ENCODE measurements at regions not wholly inside any gene's neighbourhood (a gene's known extent, or its start where the extent isn't known, plus 50 kb on each side); places are given as distances from the start of the nearest gene placed in this dataset.

DNA sequence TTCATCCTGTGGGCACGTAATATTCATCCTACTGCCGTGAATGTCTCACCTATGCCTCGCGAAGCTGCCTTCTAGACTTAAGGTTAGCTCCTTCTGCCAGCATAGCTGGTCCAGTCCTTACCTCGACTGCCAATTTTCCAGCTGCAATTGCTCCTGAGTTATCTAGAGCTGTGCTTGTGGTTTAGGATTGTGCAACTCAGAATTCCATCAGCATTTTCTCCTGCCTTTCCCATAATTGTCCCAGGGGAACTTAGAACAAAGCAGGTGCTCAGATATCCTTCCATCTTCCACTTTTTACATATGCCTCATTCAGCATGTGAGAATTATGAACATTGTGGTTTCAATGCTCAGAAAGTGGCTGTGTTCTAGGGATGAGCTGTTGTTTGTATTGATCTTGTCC lies 131.4 kb upstream of the ADGRL3 start:
- no peaks in the 10 kb centered on the region for H3K4me1 ChIP-seq (ENCODE audit: control insufficient read depth, insufficient read depth, low read length)
- BruUV-seq (replicated peaks), result no TSS peak
- no peaks in the 10 kb centered on the region for H3K9me3 ChIP-seq (replicated peaks; ENCODE audit: control insufficient read depth, insufficient read depth, low read length)
- no peak for DNase-seq (ENCODE audit: low read depth, low spot score)
- H3K4me3 ChIP-seq, result no peak overlapping the region
- no peak overlapping the region for H3K27ac ChIP-seq (ENCODE audit: control insufficient read depth, insufficient read depth)
- H3K9ac ChIP-seq (ENCODE audit: control insufficient read depth, insufficient read depth, low read length), result no peak overlapping the region
- CTCF ChIA-PET, result no interaction called here
- POLR2A ChIA-PET, result no interaction called here
- FAIRE-seq, result no peak
- WGBS (ENCODE audit: insufficient coverage, insufficient replicate concordance, low lambda C conversion rate, missing lambda C conversion rate), result 39% methylated on average over 5 of the region's 5 CpGs
- TF ChIP-seq SIX5 (IDR thresholded peaks at IDR 0.05; ENCODE audit: low read depth, low read length, severe bottlenecking), result no peak
- TF ChIP-seq RAD21 (IDR thresholded peaks at IDR 0.05; ENCODE audit: insufficient read depth, low read depth, low read length), result no peak
- TF ChIP-seq HDAC6 (IDR thresholded peaks at IDR 0.05; ENCODE audit: unreplicated experiment), result no peak
- TF ChIP-seq, protein P1, sequence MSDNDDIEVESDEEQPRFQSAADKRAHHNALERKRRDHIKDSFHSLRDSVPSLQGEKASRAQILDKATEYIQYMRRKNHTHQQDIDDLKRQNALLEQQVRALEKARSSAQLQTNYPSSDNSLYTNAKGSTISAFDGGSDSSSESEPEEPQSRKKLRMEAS (IDR thresholded peaks at IDR 0.05; ENCODE audit: low read depth, low read length), result no peak
- TF ChIP-seq RAD51 (IDR thresholded peaks at IDR 0.05), result no peak
- TF ChIP-seq MYC (IDR thresholded peaks at IDR 0.05; ENCODE audit: insufficient read depth, insufficient read length, insufficient replicate concordance, low read length, severe bottlenecking), result no peak
- TF ChIP-seq, protein P2, sequence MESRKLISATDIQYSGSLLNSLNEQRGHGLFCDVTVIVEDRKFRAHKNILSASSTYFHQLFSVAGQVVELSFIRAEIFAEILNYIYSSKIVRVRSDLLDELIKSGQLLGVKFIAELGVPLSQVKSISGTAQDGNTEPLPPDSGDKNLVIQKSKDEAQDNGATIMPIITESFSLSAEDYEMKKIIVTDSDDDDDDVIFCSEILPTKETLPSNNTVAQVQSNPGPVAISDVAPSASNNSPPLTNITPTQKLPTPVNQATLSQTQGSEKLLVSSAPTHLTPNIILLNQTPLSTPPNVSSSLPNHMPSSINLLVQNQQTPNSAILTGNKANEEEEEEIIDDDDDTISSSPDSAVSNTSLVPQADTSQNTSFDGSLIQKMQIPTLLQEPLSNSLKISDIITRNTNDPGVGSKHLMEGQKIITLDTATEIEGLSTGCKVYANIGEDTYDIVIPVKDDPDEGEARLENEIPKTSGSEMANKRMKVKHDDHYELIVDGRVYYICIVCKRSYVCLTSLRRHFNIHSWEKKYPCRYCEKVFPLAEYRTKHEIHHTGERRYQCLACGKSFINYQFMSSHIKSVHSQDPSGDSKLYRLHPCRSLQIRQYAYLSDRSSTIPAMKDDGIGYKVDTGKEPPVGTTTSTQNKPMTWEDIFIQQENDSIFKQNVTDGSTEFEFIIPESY (IDR thresholded peaks at IDR 0.05), result no peak
- TF ChIP-seq MXI1 (IDR thresholded peaks at IDR 0.05; ENCODE audit: low read depth, low read length), result no peak
- no peak for TF ChIP-seq MEF2A (IDR thresholded peaks at IDR 0.05; ENCODE audit: insufficient read depth, low read depth, low read length)
- TF ChIP-seq ZNF217 (IDR thresholded peaks at IDR 0.05), result no peak
- TF ChIP-seq BCL11A (IDR thresholded peaks at IDR 0.05; ENCODE audit: low read depth, low read length), result no peak
- TF ChIP-seq, protein P3, sequence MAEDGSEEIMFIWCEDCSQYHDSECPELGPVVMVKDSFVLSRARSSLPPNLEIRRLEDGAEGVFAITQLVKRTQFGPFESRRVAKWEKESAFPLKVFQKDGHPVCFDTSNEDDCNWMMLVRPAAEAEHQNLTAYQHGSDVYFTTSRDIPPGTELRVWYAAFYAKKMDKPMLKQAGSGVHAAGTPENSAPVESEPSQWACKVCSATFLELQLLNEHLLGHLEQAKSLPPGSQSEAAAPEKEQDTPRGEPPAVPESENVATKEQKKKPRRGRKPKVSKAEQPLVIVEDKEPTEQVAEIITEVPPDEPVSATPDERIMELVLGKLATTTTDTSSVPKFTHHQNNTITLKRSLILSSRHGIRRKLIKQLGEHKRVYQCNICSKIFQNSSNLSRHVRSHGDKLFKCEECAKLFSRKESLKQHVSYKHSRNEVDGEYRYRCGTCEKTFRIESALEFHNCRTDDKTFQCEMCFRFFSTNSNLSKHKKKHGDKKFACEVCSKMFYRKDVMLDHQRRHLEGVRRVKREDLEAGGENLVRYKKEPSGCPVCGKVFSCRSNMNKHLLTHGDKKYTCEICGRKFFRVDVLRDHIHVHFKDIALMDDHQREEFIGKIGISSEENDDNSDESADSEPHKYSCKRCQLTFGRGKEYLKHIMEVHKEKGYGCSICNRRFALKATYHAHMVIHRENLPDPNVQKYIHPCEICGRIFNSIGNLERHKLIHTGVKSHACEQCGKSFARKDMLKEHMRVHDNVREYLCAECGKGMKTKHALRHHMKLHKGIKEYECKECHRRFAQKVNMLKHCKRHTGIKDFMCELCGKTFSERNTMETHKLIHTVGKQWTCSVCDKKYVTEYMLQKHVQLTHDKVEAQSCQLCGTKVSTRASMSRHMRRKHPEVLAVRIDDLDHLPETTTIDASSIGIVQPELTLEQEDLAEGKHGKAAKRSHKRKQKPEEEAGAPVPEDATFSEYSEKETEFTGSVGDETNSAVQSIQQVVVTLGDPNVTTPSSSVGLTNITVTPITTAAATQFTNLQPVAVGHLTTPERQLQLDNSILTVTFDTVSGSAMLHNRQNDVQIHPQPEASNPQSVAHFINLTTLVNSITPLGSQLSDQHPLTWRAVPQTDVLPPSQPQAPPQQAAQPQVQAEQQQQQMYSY (CRISPR knock-in tag; IDR thresholded peaks at IDR 0.05), result no peak
- no peak for TF ChIP-seq IKZF1 (conservative IDR thresholded peaks at IDR 0.05)
- TF ChIP-seq EED (IDR thresholded peaks at IDR 0.05; ENCODE audit: low read depth), result no peak
- TF ChIP-seq ZZZ3 (IDR thresholded peaks at IDR 0.05; ENCODE audit: control insufficient read depth, insufficient read length, low read depth), result no peak
- TF ChIP-seq TBL1XR1 (IDR thresholded peaks at IDR 0.05; ENCODE audit: low read depth, low read length), result no peak
- TF ChIP-seq CHD1 (IDR thresholded peaks at IDR 0.05; ENCODE audit: low read depth, low read length), result no peak
- no peak for TF ChIP-seq LARP7 (IDR thresholded peaks at IDR 0.05)
- no peak for TF ChIP-seq CBFB (IDR thresholded peaks at IDR 0.05; ENCODE audit: low read depth)
- no peak for TF ChIP-seq BRCA1 (IDR thresholded peaks at IDR 0.05; ENCODE audit: low read depth, low read length)
- no peaks in the 10 kb centered on the region for H3K36me3 ChIP-seq (ENCODE audit: control insufficient read depth in 2 of 2, insufficient read depth in 2 of 2, low read length in 1 of 2)
- no peak overlapping the region for H2AFZ ChIP-seq (ENCODE audit: control insufficient read depth, low read depth, low read length)
- no peaks in the 10 kb centered on the region for H3K79me2 ChIP-seq (ENCODE audit: control insufficient read depth, insufficient read depth, low read length)
- RAD21 ChIA-PET (ENCODE audit: unreplicated experiment), result no interaction called here
- no peak for ATAC-seq
- no peaks in the 10 kb centered on the region for H4K20me1 ChIP-seq (ENCODE audit: control insufficient read depth, insufficient read depth)
- no peaks in the 10 kb centered on the region for H3K27me3 ChIP-seq (replicated peaks in 1 of 2; ENCODE audit: control insufficient read depth in 2 of 2, insufficient read depth in 2 of 2, low read length in 1 of 2)
- no peak overlapping the region for H3K4me2 ChIP-seq (ENCODE audit: control insufficient read depth, insufficient read depth)
- SMC1A ChIA-PET (ENCODE audit: uncharacterized antibody, unreplicated experiment), result interaction anchor here (0.6 kb wide), 2 partner anchors 42 to 126 kb away, joined by 3 read pairs; no protein-coding TSS in a partner anchor
- intact Hi-C loops (cut with micrococcal nuclease; ENCODE audit: unreplicated experiment), result no loop called here
- in situ Hi-C loops (cut with MboI), result no loop called here

Measured in GM12878 (cell line).